ENCODE measurements at regions not wholly inside any gene's neighbourhood (a gene's known extent, or its start where the extent isn't known, plus 50 kb on each side); places are given as distances from the start of the nearest gene placed in this dataset.

DNA sequence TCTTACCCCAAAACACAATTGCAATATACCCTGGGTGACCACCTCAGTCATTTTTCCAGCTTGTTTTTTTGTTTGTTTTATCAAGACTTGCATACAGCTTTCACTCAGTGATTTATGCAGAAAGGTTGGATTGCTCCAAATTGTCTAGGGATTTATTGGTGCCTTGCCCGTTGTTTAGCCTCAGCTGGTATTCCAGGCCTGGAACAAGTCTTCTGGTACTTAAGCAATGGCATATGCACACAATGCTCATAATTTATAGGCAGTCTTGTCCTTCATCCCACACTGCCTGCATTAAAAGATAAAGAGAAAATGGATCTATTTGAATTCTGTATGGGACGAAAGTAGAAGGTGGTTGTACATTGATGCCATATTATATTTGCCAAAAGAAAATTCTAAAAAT lies 392.5 kb downstream of the ADAMTS20 start:
- TF ChIP-seq, protein P1, sequence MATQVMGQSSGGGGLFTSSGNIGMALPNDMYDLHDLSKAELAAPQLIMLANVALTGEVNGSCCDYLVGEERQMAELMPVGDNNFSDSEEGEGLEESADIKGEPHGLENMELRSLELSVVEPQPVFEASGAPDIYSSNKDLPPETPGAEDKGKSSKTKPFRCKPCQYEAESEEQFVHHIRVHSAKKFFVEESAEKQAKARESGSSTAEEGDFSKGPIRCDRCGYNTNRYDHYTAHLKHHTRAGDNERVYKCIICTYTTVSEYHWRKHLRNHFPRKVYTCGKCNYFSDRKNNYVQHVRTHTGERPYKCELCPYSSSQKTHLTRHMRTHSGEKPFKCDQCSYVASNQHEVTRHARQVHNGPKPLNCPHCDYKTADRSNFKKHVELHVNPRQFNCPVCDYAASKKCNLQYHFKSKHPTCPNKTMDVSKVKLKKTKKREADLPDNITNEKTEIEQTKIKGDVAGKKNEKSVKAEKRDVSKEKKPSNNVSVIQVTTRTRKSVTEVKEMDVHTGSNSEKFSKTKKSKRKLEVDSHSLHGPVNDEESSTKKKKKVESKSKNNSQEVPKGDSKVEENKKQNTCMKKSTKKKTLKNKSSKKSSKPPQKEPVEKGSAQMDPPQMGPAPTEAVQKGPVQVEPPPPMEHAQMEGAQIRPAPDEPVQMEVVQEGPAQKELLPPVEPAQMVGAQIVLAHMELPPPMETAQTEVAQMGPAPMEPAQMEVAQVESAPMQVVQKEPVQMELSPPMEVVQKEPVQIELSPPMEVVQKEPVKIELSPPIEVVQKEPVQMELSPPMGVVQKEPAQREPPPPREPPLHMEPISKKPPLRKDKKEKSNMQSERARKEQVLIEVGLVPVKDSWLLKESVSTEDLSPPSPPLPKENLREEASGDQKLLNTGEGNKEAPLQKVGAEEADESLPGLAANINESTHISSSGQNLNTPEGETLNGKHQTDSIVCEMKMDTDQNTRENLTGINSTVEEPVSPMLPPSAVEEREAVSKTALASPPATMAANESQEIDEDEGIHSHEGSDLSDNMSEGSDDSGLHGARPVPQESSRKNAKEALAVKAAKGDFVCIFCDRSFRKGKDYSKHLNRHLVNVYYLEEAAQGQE (IDR thresholded peaks at IDR 0.05): no peak
- TF ChIP-seq, protein P2, sequence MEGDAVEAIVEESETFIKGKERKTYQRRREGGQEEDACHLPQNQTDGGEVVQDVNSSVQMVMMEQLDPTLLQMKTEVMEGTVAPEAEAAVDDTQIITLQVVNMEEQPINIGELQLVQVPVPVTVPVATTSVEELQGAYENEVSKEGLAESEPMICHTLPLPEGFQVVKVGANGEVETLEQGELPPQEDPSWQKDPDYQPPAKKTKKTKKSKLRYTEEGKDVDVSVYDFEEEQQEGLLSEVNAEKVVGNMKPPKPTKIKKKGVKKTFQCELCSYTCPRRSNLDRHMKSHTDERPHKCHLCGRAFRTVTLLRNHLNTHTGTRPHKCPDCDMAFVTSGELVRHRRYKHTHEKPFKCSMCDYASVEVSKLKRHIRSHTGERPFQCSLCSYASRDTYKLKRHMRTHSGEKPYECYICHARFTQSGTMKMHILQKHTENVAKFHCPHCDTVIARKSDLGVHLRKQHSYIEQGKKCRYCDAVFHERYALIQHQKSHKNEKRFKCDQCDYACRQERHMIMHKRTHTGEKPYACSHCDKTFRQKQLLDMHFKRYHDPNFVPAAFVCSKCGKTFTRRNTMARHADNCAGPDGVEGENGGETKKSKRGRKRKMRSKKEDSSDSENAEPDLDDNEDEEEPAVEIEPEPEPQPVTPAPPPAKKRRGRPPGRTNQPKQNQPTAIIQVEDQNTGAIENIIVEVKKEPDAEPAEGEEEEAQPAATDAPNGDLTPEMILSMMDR (IDR thresholded peaks at IDR 0.05; ENCODE audit: low read depth, low read length, missing input control): no peak
- TF ChIP-seq, protein P3, sequence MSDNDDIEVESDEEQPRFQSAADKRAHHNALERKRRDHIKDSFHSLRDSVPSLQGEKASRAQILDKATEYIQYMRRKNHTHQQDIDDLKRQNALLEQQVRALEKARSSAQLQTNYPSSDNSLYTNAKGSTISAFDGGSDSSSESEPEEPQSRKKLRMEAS (IDR thresholded peaks at IDR 0.05): no peak
- TF ChIP-seq EGR1 (IDR thresholded peaks at IDR 0.05; ENCODE audit: low read depth in 2 of 2) (no peak), FOXA1 (IDR thresholded peaks at IDR 0.05) (no peak), YY1 (IDR thresholded peaks at IDR 0.05) (no peak), NR2F2 (IDR thresholded peaks at IDR 0.05) (no peak), TAF1 (conservative IDR thresholded peaks at IDR 0.05) (no peak), RAD21 (IDR thresholded peaks at IDR 0.05) (no peak), JUND (IDR thresholded peaks at IDR 0.05) (no peak), GABPA (IDR thresholded peaks at IDR 0.05 in 1 of 2, conservative IDR thresholded peaks at IDR 0.05 in 1 of 2) (no peak), SP1 (IDR thresholded peaks at IDR 0.05) (no peak), RXRA (IDR thresholded peaks at IDR 0.05) (no peak)
- TF ChIP-seq, protein P4, sequence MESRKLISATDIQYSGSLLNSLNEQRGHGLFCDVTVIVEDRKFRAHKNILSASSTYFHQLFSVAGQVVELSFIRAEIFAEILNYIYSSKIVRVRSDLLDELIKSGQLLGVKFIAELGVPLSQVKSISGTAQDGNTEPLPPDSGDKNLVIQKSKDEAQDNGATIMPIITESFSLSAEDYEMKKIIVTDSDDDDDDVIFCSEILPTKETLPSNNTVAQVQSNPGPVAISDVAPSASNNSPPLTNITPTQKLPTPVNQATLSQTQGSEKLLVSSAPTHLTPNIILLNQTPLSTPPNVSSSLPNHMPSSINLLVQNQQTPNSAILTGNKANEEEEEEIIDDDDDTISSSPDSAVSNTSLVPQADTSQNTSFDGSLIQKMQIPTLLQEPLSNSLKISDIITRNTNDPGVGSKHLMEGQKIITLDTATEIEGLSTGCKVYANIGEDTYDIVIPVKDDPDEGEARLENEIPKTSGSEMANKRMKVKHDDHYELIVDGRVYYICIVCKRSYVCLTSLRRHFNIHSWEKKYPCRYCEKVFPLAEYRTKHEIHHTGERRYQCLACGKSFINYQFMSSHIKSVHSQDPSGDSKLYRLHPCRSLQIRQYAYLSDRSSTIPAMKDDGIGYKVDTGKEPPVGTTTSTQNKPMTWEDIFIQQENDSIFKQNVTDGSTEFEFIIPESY (IDR thresholded peaks at IDR 0.05): no peak

All from liver (tissue), 3 donors.